GM12878 (cell line): ENCODE measurements at regions not wholly inside any gene's neighbourhood (a gene's known extent, or its start where the extent isn't known, plus 50 kb on each side); places are given as distances from the start of the nearest gene placed in this dataset.

Experiments
- ATAC-seq: fragments of 200-7000 bp; cut with Tn5 transposase; 3 replicates; pipeline ENCODE4 v1.9.1; 2020; ENCODE audit warnings: mild to moderate bottlenecking, moderate library complexity
- BruUV-seq: library from RNA; stranded (reverse); fragments of 400-500 nt; replicated peaks from 2 replicates; lab custom pipeline; 2021; lab: Mats Ljungman, UMichigan
- CTCF ChIA-PET: fragments of 300-600 bp; sonication (Branson Sonifier 250); formaldehyde crosslinking; extraction: SDS; loops from one replicate; lab custom pipeline; 2021; ENCODE audit warnings: inconsistent platforms; lab: Yijun Ruan, JAX
- POLR2A ChIA-PET: fragments of 350-600 bp; formaldehyde crosslinking; extraction: SDS; loops from one replicate; lab custom pipeline; 2021; ENCODE audit warnings: inconsistent platforms; lab: Charles Lee
- RAD21 ChIA-PET: fragments of 300-600 bp; sonication (Branson Sonifier 250); formaldehyde crosslinking; loops from one replicate; lab custom pipeline; 2023; ENCODE audit warnings: antibody characterized with exemption; ENCODE audit not compliant: unreplicated experiment; lab: Charles Lee
- SMC1A ChIA-PET: fragments of 300-600 bp; sonication (Branson Sonifier 250); formaldehyde crosslinking; loops from one replicate; lab custom pipeline; 2023; ENCODE audit not compliant: unreplicated experiment, uncharacterized antibody; lab: Charles Lee
- DNase-seq: peaks from one replicate; pipeline ENCODE4 v3.0.0-alpha.2; 2011; ENCODE audit warnings: low read depth, low spot score
- FAIRE-seq: peaks from 3 replicates; lab custom pipeline; 2011; peaks lifted over from hg19 to GRCh38; lab: Jason Lieb, UNC
- H2AFZ ChIP-seq: 2 replicates; pipeline ENCODE4 v1.6.0; 2011; ENCODE audit warnings: low read depth, low read length, control low read depth; ENCODE audit not compliant: control insufficient read depth
- H3K27ac ChIP-seq: 2 replicates; pipeline ENCODE4 v1.5.1; 2011; ENCODE audit warnings: control low read depth; ENCODE audit not compliant: control insufficient read depth, insufficient read depth
- H3K27me3 ChIP-seq, 2 experiments: replicated peaks in 1 of 2; 2 replicates each; pipeline versions ENCODE4 v1.6.0 to v1.6.1; 2011; ENCODE audit warnings: low read length in 1 of 2; ENCODE audit not compliant: control insufficient read depth in 2 of 2, insufficient read depth in 2 of 2
- H3K36me3 ChIP-seq, 2 experiments: 2 replicates each; pipeline ENCODE4 v1.5.1; 2011; ENCODE audit warnings: low read length in 1 of 2; ENCODE audit not compliant: control insufficient read depth in 2 of 2, insufficient read depth in 2 of 2
- H3K4me1 ChIP-seq: 2 replicates; pipeline ENCODE4 v1.6.1; 2011; ENCODE audit warnings: mild to moderate bottlenecking, low read length, moderate library complexity, mixed read lengths; ENCODE audit not compliant: control insufficient read depth, insufficient read depth
- H3K4me2 ChIP-seq: 2 replicates; pipeline ENCODE4 v1.6.0; 2011; ENCODE audit warnings: control low read depth; ENCODE audit not compliant: control insufficient read depth, insufficient read depth
- H3K4me3 ChIP-seq: fragments of 200-600 bp; sonication (generic); 2 replicates; pipeline ENCODE4 v1.5.1; 2016
- H3K79me2 ChIP-seq: 2 replicates; pipeline ENCODE4 v1.6.0; 2011; ENCODE audit warnings: low read length; ENCODE audit not compliant: control insufficient read depth, insufficient read depth
- H3K9ac ChIP-seq: 2 replicates; pipeline ENCODE4 v1.8.0; 2011; ENCODE audit warnings: low read length, control low read depth, mixed read lengths; ENCODE audit not compliant: control insufficient read depth, insufficient read depth
- H3K9me3 ChIP-seq: replicated peaks from 3 replicates; pipeline ENCODE4 v1.5.1; 2011; ENCODE audit warnings: mild to moderate bottlenecking, low read length; ENCODE audit not compliant: control insufficient read depth, insufficient read depth
- H4K20me1 ChIP-seq: 2 replicates; pipeline ENCODE4 v1.6.0; 2011; ENCODE audit not compliant: control insufficient read depth, insufficient read depth
- ATF2 ChIP-seq: IDR thresholded peaks from 2 replicates; pipeline ENCODE4 v1.6.1; 2012; ENCODE audit warnings: low read length, inconsistent platforms
- BMI1 ChIP-seq: fragments of 450-650 bp; IDR thresholded peaks from 2 replicates; pipeline ENCODE4 v1.6.1; 2016; ENCODE audit warnings: mild to moderate bottlenecking, moderate library complexity, borderline replicate concordance
- IKZF1 ChIP-seq: fragments of 450-650 bp; conservative IDR thresholded peaks from 2 replicates; pipeline ENCODE4 v1.6.1; 2017; ENCODE audit warnings: antibody characterized with exemption, mild to moderate bottlenecking
- JUNB ChIP-seq: IDR thresholded peaks from 2 replicates; pipeline ENCODE4 v1.6.1; 2016; ENCODE audit warnings: antibody characterized with exemption, mild to moderate bottlenecking
- JUND ChIP-seq: IDR thresholded peaks from 2 replicates; pipeline ENCODE4 v1.6.1; 2012; ENCODE audit warnings: low read depth, mild to moderate bottlenecking, low read length, improper control_type of control experiment, moderate library complexity
- PAX8 ChIP-seq: fragments of 450-650 bp; IDR thresholded peaks from 2 replicates; pipeline ENCODE4 v1.6.1; 2017; ENCODE audit warnings: mild to moderate bottlenecking, moderate library complexity
- RB1 ChIP-seq: fragments of 450-650 bp; formaldehyde crosslinking; IDR thresholded peaks from 2 replicates; pipeline ENCODE4 v1.6.1; 2017; ENCODE audit warnings: mild to moderate bottlenecking, borderline replicate concordance
- TCF3 ChIP-seq: IDR thresholded peaks from 2 replicates; pipeline ENCODE4 v1.6.1; 2012; ENCODE audit warnings: low read depth, mild to moderate bottlenecking, low read length, borderline replicate concordance; ENCODE audit not compliant: insufficient read depth
- ZBED1 ChIP-seq: IDR thresholded peaks from 2 replicates; pipeline ENCODE4 v1.6.1; 2016; ENCODE audit warnings: borderline replicate concordance
- ZBTB4 ChIP-seq: fragments of 450-650 bp; formaldehyde crosslinking; IDR thresholded peaks from 2 replicates; pipeline ENCODE4 v1.4.0; 2022; ENCODE audit warnings: mild to moderate bottlenecking, moderate library complexity
- ZNF207 ChIP-seq: fragments of 450-650 bp; IDR thresholded peaks from 2 replicates; pipeline ENCODE4 v1.6.1; 2014; ENCODE audit warnings: antibody characterized with exemption, mild to moderate bottlenecking, borderline replicate concordance
- ZNF622 ChIP-seq: fragments of 450-650 bp; IDR thresholded peaks from 2 replicates; pipeline ENCODE4 v1.6.1; 2017; ENCODE audit warnings: mild to moderate bottlenecking, inconsistent platforms
- ZNF687 ChIP-seq: fragments of 450-650 bp; IDR thresholded peaks from 2 replicates; pipeline ENCODE4 v1.6.1; 2017; ENCODE audit warnings: mild to moderate bottlenecking, moderate library complexity
- WGBS: methylation state at CpG from one replicate; pipeline ENCODE4 v1.1.6; 2016; ENCODE audit warnings: low lambda C conversion rate; ENCODE audit not compliant: insufficient replicate concordance, insufficient coverage; ENCODE audit errors: missing lambda C conversion rate; 5-methylcytosine and 5-hydroxymethylcytosine counted together
- in situ Hi-C: fragments of 300-500 bp; cut with MboI; formaldehyde crosslinking; loops from 9 replicates; pipeline ENCODE4 v1.14.3; 2018; ENCODE audit warnings: mixed read lengths
- intact Hi-C: fragments of 100-400 bp; cut with micrococcal nuclease; formaldehyde crosslinking; loops from one replicate; pipeline ENCODE4 v1.14.2; 2022; ENCODE audit not compliant: unreplicated experiment
- TF ChIP-seq, protein P1 (sequence below): fragments of 450-650 bp; IDR thresholded peaks from 2 replicates; pipeline ENCODE4 v1.6.1; 2017; ENCODE audit warnings: antibody characterized with exemption, mild to moderate bottlenecking, moderate library complexity

DNA sequence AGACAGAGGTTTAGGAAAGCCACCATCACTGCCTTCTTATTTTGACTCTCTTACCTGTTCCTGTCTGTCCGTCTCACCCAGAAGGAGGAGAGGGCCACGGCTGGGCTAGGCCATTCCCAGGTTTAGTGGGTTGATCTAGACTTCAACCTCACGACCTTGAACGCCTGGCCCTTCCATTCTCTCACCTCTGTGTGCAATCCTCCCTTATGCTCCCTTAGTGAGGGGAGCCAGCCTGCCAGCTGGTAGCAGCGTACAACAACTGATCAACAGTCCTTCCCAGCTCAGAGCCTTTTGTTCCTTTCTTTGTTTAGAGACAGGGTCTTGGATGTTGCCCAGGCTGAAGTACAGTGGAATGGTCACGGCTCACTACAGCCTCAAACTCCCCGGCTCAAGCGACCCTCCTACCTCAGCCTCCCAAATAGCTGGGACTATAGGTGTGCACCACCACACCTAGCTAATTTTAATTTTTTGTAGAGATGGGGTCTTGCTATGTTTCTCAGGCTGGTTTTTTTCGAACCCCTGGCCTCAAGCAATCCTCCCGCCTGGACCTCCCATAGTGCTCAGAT lies 123.9 kb downstream of the ZNF664 start:
- ChIA-PET RAD21 (no interaction called here), SMC1A (no interaction called here), POLR2A (no interaction called here), CTCF (no interaction called here)
- Histone ChIP-seq H3K4me3 (no peak overlapping the region), H3K4me1 (no peaks in the 10 kb centered on the region), H2AFZ (no peak overlapping the region), H3K4me2 (no peak overlapping the region), H3K27me3 (no peaks in the 10 kb centered on the region), H3K79me2 (no peaks in the 10 kb centered on the region), H3K9me3 (no peaks in the 10 kb centered on the region; the same call in 1 of the 3 replicates), H3K36me3 (no peaks in the 10 kb centered on the region), H3K9ac (no peak overlapping the region), H4K20me1 (no peaks in the 10 kb centered on the region), H3K27ac (no peak overlapping the region)
- BruUV-seq = no TSS peak
- intact Hi-C loops = no loop called here
- DNase-seq = no peak
- in situ Hi-C loops = no loop called here
- ATAC-seq = no peak
- WGBS = 42% methylated on average over 10 of the region's 10 CpGs
- no peak for FAIRE-seq
- TF ChIP-seq ZNF687 = no peak
- TF ChIP-seq JUND = no peak
- TF ChIP-seq BMI1 = no peak
- TF ChIP-seq TCF3 = no peak
- no peak for TF ChIP-seq JUNB
- TF ChIP-seq ZNF622 = no peak
- TF ChIP-seq ZBED1 = no peak
- TF ChIP-seq ZBTB4 (CRISPR knock-in tag) = no peak
- TF ChIP-seq ZNF207 = no peak
- TF ChIP-seq PAX8 = no peak
- TF ChIP-seq ATF2 = no peak
- TF ChIP-seq RB1 = no peak
- TF ChIP-seq, protein P1, sequence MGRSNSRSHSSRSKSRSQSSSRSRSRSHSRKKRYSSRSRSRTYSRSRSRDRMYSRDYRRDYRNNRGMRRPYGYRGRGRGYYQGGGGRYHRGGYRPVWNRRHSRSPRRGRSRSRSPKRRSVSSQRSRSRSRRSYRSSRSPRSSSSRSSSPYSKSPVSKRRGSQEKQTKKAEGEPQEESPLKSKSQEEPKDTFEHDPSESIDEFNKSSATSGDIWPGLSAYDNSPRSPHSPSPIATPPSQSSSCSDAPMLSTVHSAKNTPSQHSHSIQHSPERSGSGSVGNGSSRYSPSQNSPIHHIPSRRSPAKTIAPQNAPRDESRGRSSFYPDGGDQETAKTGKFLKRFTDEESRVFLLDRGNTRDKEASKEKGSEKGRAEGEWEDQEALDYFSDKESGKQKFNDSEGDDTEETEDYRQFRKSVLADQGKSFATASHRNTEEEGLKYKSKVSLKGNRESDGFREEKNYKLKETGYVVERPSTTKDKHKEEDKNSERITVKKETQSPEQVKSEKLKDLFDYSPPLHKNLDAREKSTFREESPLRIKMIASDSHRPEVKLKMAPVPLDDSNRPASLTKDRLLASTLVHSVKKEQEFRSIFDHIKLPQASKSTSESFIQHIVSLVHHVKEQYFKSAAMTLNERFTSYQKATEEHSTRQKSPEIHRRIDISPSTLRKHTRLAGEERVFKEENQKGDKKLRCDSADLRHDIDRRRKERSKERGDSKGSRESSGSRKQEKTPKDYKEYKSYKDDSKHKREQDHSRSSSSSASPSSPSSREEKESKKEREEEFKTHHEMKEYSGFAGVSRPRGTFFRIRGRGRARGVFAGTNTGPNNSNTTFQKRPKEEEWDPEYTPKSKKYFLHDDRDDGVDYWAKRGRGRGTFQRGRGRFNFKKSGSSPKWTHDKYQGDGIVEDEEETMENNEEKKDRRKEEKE = no peak
- no peak for TF ChIP-seq IKZF1
